SK-N-MC (cell line): ENCODE measurements at regions not wholly inside any gene's neighbourhood (a gene's known extent, or its start where the extent isn't known, plus 50 kb on each side); places are given as distances from the start of the nearest gene placed in this dataset.

Source experiments
- EZH2 ChIP-seq: fragments of 200-600 bp; sonication (generic); IDR thresholded peaks from one replicate; pipeline ENCODE4 v1.6.1; 2017; ENCODE audit warnings: antibody characterized with exemption
- POLR2AphosphoS5 ChIP-seq: IDR thresholded peaks from 2 replicates; pipeline ENCODE4 v1.6.1; 2012; ENCODE audit warnings: mild to moderate bottlenecking, low read depth, low read length, borderline replicate concordance

DNA sequence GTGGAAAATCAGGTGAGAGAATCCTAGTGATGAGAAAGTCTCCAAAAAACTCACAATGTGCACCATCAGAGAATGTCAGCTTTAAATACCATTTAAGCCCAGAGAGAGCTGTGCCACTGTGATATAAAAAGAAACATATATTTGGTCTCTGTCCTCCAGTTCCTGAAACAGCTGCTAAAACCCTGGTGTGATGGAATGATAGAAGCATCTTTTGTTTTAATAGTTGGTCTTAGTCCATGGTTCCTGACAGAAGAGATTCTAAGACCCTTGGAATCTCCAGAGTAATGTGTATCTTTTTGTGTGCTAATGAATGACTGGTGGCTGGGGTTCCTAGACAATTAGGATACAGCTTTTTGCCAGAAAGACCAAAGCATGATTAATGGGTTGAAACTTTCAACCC, 302.8 kb upstream of the B3GALT2 start:
- TF ChIP-seq EZH2 = no peak
- TF ChIP-seq POLR2AphosphoS5 = no peak
